ENCODE measurements at regions not wholly inside any gene's neighbourhood (a gene's known extent, or its start where the extent isn't known, plus 50 kb on each side); places are given as distances from the start of the nearest gene placed in this dataset.
"Not testable (repeated sequence)": the region's sequence is repeated elsewhere in the genome, so short reads cannot be mapped to it uniquely, and the experiment has no call there.

DNA sequence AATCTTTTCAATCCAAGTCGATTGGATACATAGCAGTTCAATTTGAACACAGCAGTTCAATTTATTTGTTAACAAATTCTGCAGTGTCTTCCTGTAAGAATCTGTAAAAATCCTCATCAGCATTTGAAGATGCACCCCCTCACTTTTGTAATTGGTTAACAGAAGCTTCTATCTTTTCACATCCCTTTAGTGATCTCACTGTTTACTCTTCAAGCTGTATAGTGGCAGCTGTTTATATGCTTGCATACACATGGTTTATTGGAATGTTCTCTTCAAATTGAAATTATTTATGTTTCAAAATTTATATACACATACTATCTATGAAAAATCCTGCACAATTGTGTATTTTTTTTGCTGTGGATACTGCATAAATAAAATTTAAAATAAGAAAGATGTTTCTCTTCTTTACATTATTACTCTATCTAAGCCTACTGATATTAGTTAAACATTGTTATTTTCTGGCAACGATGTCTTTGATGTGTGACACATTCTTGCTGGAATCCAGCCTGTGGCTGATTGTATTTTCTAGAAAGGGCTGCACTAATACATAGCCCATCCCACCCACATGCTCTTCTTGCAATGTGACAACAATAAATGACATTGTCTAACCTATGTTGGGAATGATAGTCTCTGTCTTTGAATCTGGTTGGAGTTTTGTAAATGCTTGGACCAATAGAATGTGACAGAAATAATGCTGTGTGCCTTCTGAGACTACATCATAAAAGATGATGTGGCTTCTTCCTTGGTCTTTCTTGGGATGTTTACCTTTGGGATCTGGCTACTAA is 573.0 kb downstream of the CD109 start:
- ATAC-seq (ENCODE audit: low FRiP score), result no peak
- no peak overlapping the region for H3K4me3 ChIP-seq (ENCODE audit: low read length in 2 of 2)

DNA sequence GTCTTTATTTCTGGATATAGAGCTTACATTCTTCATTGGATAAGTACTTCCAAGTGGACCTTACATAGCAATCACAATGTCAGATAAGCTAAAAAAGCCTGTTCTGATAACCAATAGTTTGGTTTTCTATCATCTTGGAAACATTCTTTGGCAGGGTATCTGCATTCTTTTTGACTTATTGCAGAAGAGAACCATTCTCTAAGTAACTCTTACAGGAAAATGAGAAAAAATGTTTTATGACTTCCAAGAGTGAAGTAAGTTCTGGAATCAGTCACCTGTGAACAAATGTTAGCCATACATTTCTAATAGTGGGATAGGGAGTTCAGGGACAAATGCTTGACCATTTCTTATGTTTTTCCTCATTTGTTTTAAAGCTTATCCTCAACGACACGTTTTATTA is 564.0 kb downstream of the CD109 start:
- no peak for ATAC-seq (ENCODE audit: low FRiP score)
- no peaks in the 10 kb centered on the region for H3K27me3 ChIP-seq (ENCODE audit: control insufficient read depth in 1 of 2, insufficient read depth in 2 of 2, low read length in 1 of 2)
- WGBS, 2 donors, result 50 to 61% methylated on average over 2 of the region's 2 CpGs
- intact Hi-C loops (cut with DNase I), result no loop called here
- no peak for DNase-seq
- H3K36me3 ChIP-seq (ENCODE audit: control insufficient read depth in 1 of 2, insufficient read depth in 2 of 2, low read length in 1 of 2), result no peaks in the 10 kb centered on the region
- no peak overlapping the region for H3K4me3 ChIP-seq (ENCODE audit: low read length in 2 of 2)
- no peak overlapping the region for H3K27ac ChIP-seq (ENCODE audit: low read depth in 1 of 2, low read length in 2 of 2)
- no peaks in the 10 kb centered on the region for H3K4me1 ChIP-seq (ENCODE audit: control insufficient read depth in 1 of 2, insufficient read depth in 2 of 2, low read length in 2 of 2)
- no peaks in the 10 kb centered on the region for H3K9me3 ChIP-seq (ENCODE audit: control insufficient read depth, low read length)

More for the DNA sequence above, 573.0 kb downstream of the CD109 start:
- Histone ChIP-seq H3K36me3 (ENCODE audit: control insufficient read depth in 1 of 2, insufficient read depth in 2 of 2, low read length in 1 of 2) (no peaks in the 10 kb centered on the region), H3K27me3 (ENCODE audit: control insufficient read depth in 1 of 2, insufficient read depth in 2 of 2, low read length in 1 of 2) (no peaks in the 10 kb centered on the region), H3K9me3 (ENCODE audit: control insufficient read depth, low read length) (no peaks in the 10 kb centered on the region), H3K4me1 (ENCODE audit: control insufficient read depth in 1 of 2, insufficient read depth in 2 of 2, low read length in 2 of 2) (no peaks in the 10 kb centered on the region), H3K27ac (ENCODE audit: low read depth in 1 of 2, low read length in 2 of 2) (no peak overlapping the region)
- intact Hi-C loops (cut with DNase I), result no loop called here
- DNase-seq, result no peak
- WGBS, 2 donors, result 69 to 71% methylated on average over 2 of the region's 2 CpGs

DNA sequence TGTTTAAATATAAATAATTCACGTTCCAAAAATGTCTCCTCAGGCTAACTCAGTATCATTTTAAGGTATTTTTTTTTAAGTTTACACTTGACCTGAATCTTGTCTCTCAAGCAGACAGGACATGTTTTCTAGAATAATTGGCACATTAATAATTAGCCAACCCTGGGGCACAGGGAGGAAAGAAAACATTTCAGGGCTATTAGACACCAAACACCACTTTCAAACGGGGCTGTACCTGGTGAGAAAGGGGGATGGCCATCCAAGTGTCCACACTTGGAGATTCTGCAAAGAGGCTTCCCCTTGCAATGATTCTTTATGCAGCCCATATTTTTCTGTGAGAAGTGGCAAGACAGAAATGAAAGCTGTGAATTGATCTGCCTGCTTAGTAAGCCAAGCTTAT is 560.8 kb downstream of the CD109 start:
- Histone ChIP-seq H3K27me3 (ENCODE audit: control insufficient read depth in 1 of 2, insufficient read depth in 2 of 2, low read length in 1 of 2) (no peaks in the 10 kb centered on the region), H3K36me3 (ENCODE audit: control insufficient read depth in 1 of 2, insufficient read depth in 2 of 2, low read length in 1 of 2) (no peaks in the 10 kb centered on the region), H3K4me3 (ENCODE audit: low read length in 2 of 2) (no peak overlapping the region), H3K27ac (ENCODE audit: low read depth in 1 of 2, low read length in 2 of 2) (no peak overlapping the region), H3K4me1 (ENCODE audit: control insufficient read depth in 1 of 2, insufficient read depth in 2 of 2, low read length in 2 of 2) (no peaks in the 10 kb centered on the region), H3K9me3 (ENCODE audit: control insufficient read depth, low read length) (no peaks in the 10 kb centered on the region)
- DNase-seq (no peak), ATAC-seq (ENCODE audit: low FRiP score) (no peak)
- WGBS, 2 donors, result 28 to 38% methylated on average over 2 of the region's 2 CpGs
- intact Hi-C loops (cut with DNase I), result no loop called here

DNA sequence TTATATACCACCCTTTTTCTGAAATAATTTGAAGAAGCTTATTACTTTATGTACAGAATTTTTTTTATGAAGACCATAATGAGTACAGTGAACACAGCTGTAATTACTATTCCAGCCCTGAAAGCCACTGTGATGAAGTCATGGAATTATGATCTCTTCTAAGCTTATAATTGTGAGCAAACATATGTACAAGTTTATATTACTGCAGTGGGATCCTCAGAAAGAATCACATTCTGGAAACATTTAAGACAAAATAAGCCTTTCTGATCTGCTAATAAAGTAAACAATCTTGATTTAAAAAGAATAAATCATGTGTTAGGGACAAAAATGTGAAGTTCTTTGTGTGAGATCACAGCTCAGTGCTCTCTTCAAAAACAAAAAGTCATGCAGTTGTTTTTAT is 560.4 kb downstream of the CD109 start:
- DNase-seq (no peak), ATAC-seq (ENCODE audit: low FRiP score) (no peak)
- intact Hi-C loops (cut with DNase I), result no loop called here
- H3K9me3 ChIP-seq (ENCODE audit: control insufficient read depth, low read length), result no peaks in the 10 kb centered on the region
- no peak overlapping the region for H3K4me3 ChIP-seq (ENCODE audit: low read length in 2 of 2)
- no peaks in the 10 kb centered on the region for H3K36me3 ChIP-seq (ENCODE audit: control insufficient read depth in 1 of 2, insufficient read depth in 2 of 2, low read length in 1 of 2)
- no peaks in the 10 kb centered on the region for H3K4me1 ChIP-seq (ENCODE audit: control insufficient read depth in 1 of 2, insufficient read depth in 2 of 2, low read length in 2 of 2)
- H3K27ac ChIP-seq (ENCODE audit: low read depth in 1 of 2, low read length in 2 of 2), result no peak overlapping the region
- no peaks in the 10 kb centered on the region for H3K27me3 ChIP-seq (ENCODE audit: control insufficient read depth in 1 of 2, insufficient read depth in 2 of 2, low read length in 1 of 2)

DNA sequence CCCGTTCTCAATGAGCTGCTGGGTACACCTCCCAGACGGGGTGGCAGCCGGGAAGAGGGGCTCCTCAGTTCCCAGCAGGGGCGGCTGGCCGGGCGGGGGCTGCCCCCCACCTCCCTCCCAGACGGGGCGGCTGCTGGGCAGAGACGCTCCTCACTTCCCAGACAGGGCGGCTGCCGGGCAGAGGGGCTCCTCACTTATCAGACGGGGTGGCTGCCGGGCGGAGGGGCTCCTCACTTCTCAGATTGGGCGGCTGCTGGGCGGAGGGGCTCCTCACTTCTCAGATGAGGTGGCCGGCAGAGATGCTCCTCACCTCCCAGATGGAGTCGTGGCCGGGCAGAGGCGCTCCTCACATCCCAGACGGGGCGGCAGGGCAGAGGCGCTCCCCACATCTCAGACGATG is 559.0 kb downstream of the CD109 start:
- H3K4me3 ChIP-seq (ENCODE audit: low read length in 2 of 2); H3K27me3 ChIP-seq (ENCODE audit: control insufficient read depth in 1 of 2, insufficient read depth in 2 of 2, low read length in 1 of 2); ATAC-seq (ENCODE audit: low FRiP score); H3K27ac ChIP-seq (ENCODE audit: low read depth in 1 of 2, low read length in 2 of 2); H3K9me3 ChIP-seq (ENCODE audit: control insufficient read depth, low read length); H3K4me1 ChIP-seq (ENCODE audit: control insufficient read depth in 1 of 2, insufficient read depth in 2 of 2, low read length in 2 of 2); H3K36me3 ChIP-seq (ENCODE audit: control insufficient read depth in 1 of 2, insufficient read depth in 2 of 2, low read length in 1 of 2); intact Hi-C loops (cut with DNase I): not testable (repeated sequence)
- DNase-seq, result peak in 1 of 2 donors; percentile 61
- 94 to 99% methylated on average over 22 to 24 of the region's 24 CpGs for WGBS, 2 donors

DNA sequence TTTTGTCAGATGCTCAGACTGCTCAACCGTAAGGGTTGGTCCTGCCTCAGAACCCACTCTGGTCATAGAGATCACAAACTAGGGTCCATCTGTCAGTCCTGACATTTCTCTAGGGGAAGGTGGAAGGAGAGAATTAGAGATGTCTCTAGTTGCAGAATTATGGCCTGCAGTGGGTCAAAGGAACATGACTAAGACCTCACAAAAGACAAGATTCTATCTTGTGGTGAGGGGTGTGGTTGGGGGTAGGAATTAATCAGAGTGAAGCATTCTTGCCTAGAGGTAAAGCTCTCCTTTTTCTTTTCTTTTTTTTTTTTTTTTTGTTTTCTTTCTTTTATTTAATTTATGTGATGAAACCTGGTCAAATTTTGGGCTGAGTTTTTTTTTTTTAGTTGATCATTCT is 558.1 kb downstream of the CD109 start:
- H3K4me1 ChIP-seq (ENCODE audit: control insufficient read depth in 1 of 2, insufficient read depth in 2 of 2, low read length in 2 of 2); intact Hi-C loops (cut with DNase I); H3K9me3 ChIP-seq (ENCODE audit: control insufficient read depth, low read length); H3K36me3 ChIP-seq (ENCODE audit: control insufficient read depth in 1 of 2, insufficient read depth in 2 of 2, low read length in 1 of 2); H3K27ac ChIP-seq (ENCODE audit: low read depth in 1 of 2, low read length in 2 of 2); ATAC-seq (ENCODE audit: low FRiP score); H3K4me3 ChIP-seq (ENCODE audit: low read length in 2 of 2); H3K27me3 ChIP-seq (ENCODE audit: control insufficient read depth in 1 of 2, insufficient read depth in 2 of 2, low read length in 1 of 2); DNase-seq: not testable (repeated sequence)
- WGBS, 2 donors, result 99 to 100% methylated on average over 1 of the region's 1 CpG

DNA sequence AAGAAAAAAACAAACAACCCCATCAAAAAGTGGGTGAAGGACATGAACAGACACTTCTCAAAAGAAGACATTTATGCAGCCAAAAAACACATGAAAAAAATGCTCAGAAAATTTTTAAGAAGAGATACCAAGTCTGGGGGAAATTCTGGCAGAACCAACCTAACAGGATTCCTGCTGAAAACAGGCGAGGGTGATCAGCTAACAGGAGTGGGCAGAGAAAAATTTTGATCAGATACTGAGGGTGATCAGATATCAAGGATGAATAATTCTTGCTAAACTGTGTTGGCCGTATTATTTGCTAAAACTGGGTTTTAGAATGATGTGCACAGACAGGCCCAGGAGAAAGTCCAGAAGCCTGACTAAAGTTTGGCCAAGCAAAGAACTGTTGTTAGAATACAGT is 557.3 kb downstream of the CD109 start:
- 78 to 85% methylated on average over 2 of the region's 2 CpGs for WGBS, 2 donors
- intact Hi-C loops (cut with DNase I), result no loop called here
- no peak overlapping the region for H3K4me3 ChIP-seq (ENCODE audit: low read length in 2 of 2)
- H3K27ac ChIP-seq (ENCODE audit: low read depth in 1 of 2, low read length in 2 of 2), result no peak overlapping the region
- DNase-seq (no peak), ATAC-seq (ENCODE audit: low FRiP score) (no peak)
- no peaks in the 10 kb centered on the region for H3K36me3 ChIP-seq (ENCODE audit: control insufficient read depth in 1 of 2, insufficient read depth in 2 of 2, low read length in 1 of 2)
- no peaks in the 10 kb centered on the region for H3K9me3 ChIP-seq (ENCODE audit: control insufficient read depth, low read length)
- H3K4me1 ChIP-seq (ENCODE audit: control insufficient read depth in 1 of 2, insufficient read depth in 2 of 2, low read length in 2 of 2), result no peaks in the 10 kb centered on the region
- no peaks in the 10 kb centered on the region for H3K27me3 ChIP-seq (ENCODE audit: control insufficient read depth in 1 of 2, insufficient read depth in 2 of 2, low read length in 1 of 2)

DNA sequence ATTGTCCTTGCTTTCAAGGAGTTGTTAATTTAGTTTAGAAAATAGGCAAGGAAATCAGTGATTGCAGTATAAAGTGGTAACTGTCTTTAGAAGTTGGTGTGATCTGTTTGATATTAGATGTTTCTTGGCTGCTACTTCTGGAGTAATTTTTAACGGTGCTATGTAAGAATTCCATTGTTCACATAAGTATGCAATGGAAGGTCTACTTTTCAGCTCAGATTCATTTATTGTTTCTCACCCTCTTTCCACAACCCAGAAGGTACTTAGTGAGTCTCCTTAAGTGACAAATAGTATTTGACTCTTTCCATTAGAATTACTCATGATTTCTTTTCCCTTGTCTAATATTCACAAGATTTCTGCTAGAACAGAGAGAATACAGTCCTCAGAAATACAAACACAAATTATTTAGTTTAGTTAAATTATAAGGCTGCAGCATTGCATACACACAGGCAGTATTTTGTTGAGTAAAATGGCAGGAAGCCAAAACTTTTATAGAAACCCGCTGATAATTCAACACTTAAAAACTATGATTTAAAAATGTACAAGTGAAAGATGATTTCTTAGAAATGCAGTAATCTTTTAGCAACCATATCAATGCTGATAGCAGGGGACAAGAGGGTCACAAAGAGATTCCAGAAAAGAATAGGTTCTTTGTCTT is 554.3 kb downstream of the CD109 start:
- Histone ChIP-seq H3K4me1 (ENCODE audit: control insufficient read depth in 1 of 2, insufficient read depth in 2 of 2, low read length in 2 of 2) (no peaks in the 10 kb centered on the region), H3K9me3 (ENCODE audit: control insufficient read depth, low read length) (no peaks in the 10 kb centered on the region), H3K36me3 (ENCODE audit: control insufficient read depth in 1 of 2, insufficient read depth in 2 of 2, low read length in 1 of 2) (no peaks in the 10 kb centered on the region), H3K27me3 (ENCODE audit: control insufficient read depth in 1 of 2, insufficient read depth in 2 of 2, low read length in 1 of 2) (no peaks in the 10 kb centered on the region), H3K4me3 (ENCODE audit: low read length in 2 of 2) (no peak overlapping the region), H3K27ac (ENCODE audit: low read depth in 1 of 2, low read length in 2 of 2) (no peak overlapping the region)
- no peak for ATAC-seq (ENCODE audit: low FRiP score)
- WGBS, 2 donors, result 8 to 9% methylated on average over 2 of the region's 2 CpGs
- intact Hi-C loops (cut with DNase I), result no loop called here
- no peak for DNase-seq

DNA sequence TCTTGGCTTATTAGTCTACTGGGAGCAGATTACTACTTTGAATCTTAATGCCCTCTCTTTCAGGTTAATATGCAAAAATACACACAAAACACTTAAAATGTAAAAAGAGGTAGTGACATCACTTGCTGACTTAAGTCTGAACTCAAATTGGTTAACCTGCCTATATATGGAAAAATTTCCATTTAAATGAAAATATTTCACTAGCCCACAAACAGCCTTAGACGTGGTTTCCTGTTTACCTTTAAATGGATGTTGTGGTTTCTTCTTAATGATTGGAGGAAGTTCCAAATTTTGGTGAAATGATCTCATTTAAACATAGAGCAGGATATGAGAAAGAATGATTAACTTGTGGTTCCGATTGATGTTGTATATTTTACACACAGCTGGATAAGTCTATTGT is 553.7 kb downstream of the CD109 start:
- DNase-seq (no peak), ATAC-seq (ENCODE audit: low FRiP score) (no peak)
- no peaks in the 10 kb centered on the region for H3K36me3 ChIP-seq (ENCODE audit: control insufficient read depth in 1 of 2, insufficient read depth in 2 of 2, low read length in 1 of 2)
- H3K9me3 ChIP-seq (ENCODE audit: control insufficient read depth, low read length), result no peaks in the 10 kb centered on the region
- H3K27ac ChIP-seq (ENCODE audit: low read depth in 1 of 2, low read length in 2 of 2), result no peak overlapping the region
- WGBS, 2 donors, result 70 to 72% methylated on average over 2 of the region's 2 CpGs
- H3K4me3 ChIP-seq (ENCODE audit: low read length in 2 of 2), result no peak overlapping the region
- intact Hi-C loops (cut with DNase I), result no loop called here
- no peaks in the 10 kb centered on the region for H3K4me1 ChIP-seq (ENCODE audit: control insufficient read depth in 1 of 2, insufficient read depth in 2 of 2, low read length in 2 of 2)
- no peaks in the 10 kb centered on the region for H3K27me3 ChIP-seq (ENCODE audit: control insufficient read depth in 1 of 2, insufficient read depth in 2 of 2, low read length in 1 of 2)

Data from aorta (tissue), 5 donors.